Hepatocyte (in vitro differentiated cells): ENCODE measurements at regions not wholly inside any gene's neighbourhood (a gene's known extent, or its start where the extent isn't known, plus 50 kb on each side); places are given as distances from the start of the nearest gene placed in this dataset.

Source experiments
- CTCF ChIP-seq: fragments of 200-600 bp; sonication (generic); IDR thresholded peaks from 2 replicates; pipeline ENCODE4 v1.5.1; 2016; ENCODE audit warnings: antibody characterized with exemption, mild to moderate bottlenecking; ENCODE audit not compliant: poor library complexity
- EZH2 ChIP-seq: fragments of 200-600 bp; sonication (generic); IDR thresholded peaks from 2 replicates; pipeline ENCODE4 v1.6.1; 2016; ENCODE audit warnings: antibody characterized with exemption, mild to moderate bottlenecking, borderline replicate concordance

GRCh38 chr2:234286956-234287355 lies 209.9 kb downstream of the ARL4C start:
- TF ChIP-seq CTCF, result no peak
- no peak for TF ChIP-seq EZH2
